ENCODE measurements at regions not wholly inside any gene's neighbourhood (a gene's known extent, or its start where the extent isn't known, plus 50 kb on each side); places are given as distances from the start of the nearest gene placed in this dataset.

GRCh38 chr4:61068745-61069144 is 131.4 kb upstream of the ADGRL3 start:
- Mint-ChIP-seq H3K27me3 (ENCODE audit: low read depth) (no peaks in the 10 kb centered on the region), H3K9me3 (peaks cover 14% of the 10 kb centered on the region), H3K36me3 (ENCODE audit: insufficient read depth) (no peaks in the 10 kb centered on the region), H3K4me3 (no peak overlapping the region), H3K4me1 (ENCODE audit: low read depth) (no peaks in the 10 kb centered on the region)
- no peak for DNase-seq
- no peak for ATAC-seq

GRCh38 chr4:61070269-61070668 is 129.9 kb upstream of the ADGRL3 start:
- H3K9me3 Mint-ChIP-seq = peaks cover 14% of the 10 kb centered on the region
- no peaks in the 10 kb centered on the region for H3K36me3 Mint-ChIP-seq (ENCODE audit: insufficient read depth)
- H3K27me3 Mint-ChIP-seq (ENCODE audit: low read depth) = no peaks in the 10 kb centered on the region
- H3K4me1 Mint-ChIP-seq (ENCODE audit: low read depth) = no peaks in the 10 kb centered on the region
- H3K4me3 Mint-ChIP-seq = no peak overlapping the region
- ATAC-seq = no peak
- DNase-seq = no peak

- Mint-ChIP-seq H3K4me1 (ENCODE audit: low read depth) (no peaks in the 10 kb centered on the region), H3K4me3 (no peak overlapping the region), H3K36me3 (ENCODE audit: insufficient read depth) (no peaks in the 10 kb centered on the region), H3K27me3 (ENCODE audit: low read depth) (no peaks in the 10 kb centered on the region), H3K9me3 (peaks cover 16% of the 10 kb centered on the region)
- DNase-seq (no peak), ATAC-seq (no peak)
Measured at GRCh38 chr4:61079427-61079826, 120.7 kb upstream of the ADGRL3 start.

- DNase-seq (no peak), ATAC-seq (no peak)
- Mint-ChIP-seq H3K36me3 (ENCODE audit: insufficient read depth) (no peaks in the 10 kb centered on the region), H3K4me3 (no peak overlapping the region), H3K4me1 (ENCODE audit: low read depth) (no peaks in the 10 kb centered on the region), H3K9me3 (peaks cover 18% of the 10 kb centered on the region), H3K27me3 (ENCODE audit: low read depth) (no peaks in the 10 kb centered on the region)
Measured at GRCh38 chr4:61079976-61080375, 120.2 kb upstream of the ADGRL3 start.

GRCh38 chr4:61085534-61085933 is 114.6 kb upstream of the ADGRL3 start:
- Mint-ChIP-seq H3K9me3 (peaks cover 24% of the 10 kb centered on the region), H3K4me1 (ENCODE audit: low read depth) (no peaks in the 10 kb centered on the region), H3K27me3 (ENCODE audit: low read depth) (no peaks in the 10 kb centered on the region), H3K4me3 (no peak overlapping the region), H3K36me3 (ENCODE audit: insufficient read depth) (no peaks in the 10 kb centered on the region)
- ATAC-seq (no peak), DNase-seq (no peak)

GRCh38 chr4:61086357-61086756 is 113.8 kb upstream of the ADGRL3 start:
- Mint-ChIP-seq H3K4me3 (no peak overlapping the region), H3K36me3 (ENCODE audit: insufficient read depth) (no peaks in the 10 kb centered on the region), H3K9me3 (peaks cover 24% of the 10 kb centered on the region), H3K4me1 (ENCODE audit: low read depth) (no peaks in the 10 kb centered on the region), H3K27me3 (ENCODE audit: low read depth) (no peaks in the 10 kb centered on the region)
- no peak for DNase-seq
- no peak for ATAC-seq

GRCh38 chr4:61086979-61087378 is 113.1 kb upstream of the ADGRL3 start:
- peaks cover 29% of the 10 kb centered on the region for H3K9me3 Mint-ChIP-seq
- no peaks in the 10 kb centered on the region for H3K4me1 Mint-ChIP-seq (ENCODE audit: low read depth)
- no peaks in the 10 kb centered on the region for H3K27me3 Mint-ChIP-seq (ENCODE audit: low read depth)
- H3K4me3 Mint-ChIP-seq = no peak overlapping the region
- no peak for ATAC-seq
- no peak for DNase-seq
- H3K36me3 Mint-ChIP-seq (ENCODE audit: insufficient read depth) = no peaks in the 10 kb centered on the region

GRCh38 chr4:61094854-61095598 is 105.1 kb upstream of the ADGRL3 start:
- Mint-ChIP-seq H3K36me3 (ENCODE audit: insufficient read depth) (no peaks in the 10 kb centered on the region), H3K4me3 (no peak overlapping the region), H3K4me1 (ENCODE audit: low read depth) (no peaks in the 10 kb centered on the region), H3K9me3 (peaks cover 27% of the 10 kb centered on the region), H3K27me3 (ENCODE audit: low read depth) (no peaks in the 10 kb centered on the region)
- ATAC-seq (no peak), DNase-seq (no peak)

GRCh38 chr4:61128682-61129081 is 71.4 kb upstream of the ADGRL3 start:
- Mint-ChIP-seq H3K4me1 (ENCODE audit: low read depth) (no peaks in the 10 kb centered on the region), H3K4me3 (no peak overlapping the region), H3K27me3 (ENCODE audit: low read depth) (no peaks in the 10 kb centered on the region), H3K36me3 (ENCODE audit: insufficient read depth) (no peaks in the 10 kb centered on the region), H3K9me3 (peaks cover 8% of the 10 kb centered on the region)
- no peak for ATAC-seq
- no peak for DNase-seq

GRCh38 chr4:61129971-61130370 is 70.2 kb upstream of the ADGRL3 start:
- H3K4me3 Mint-ChIP-seq = no peak overlapping the region
- H3K36me3 Mint-ChIP-seq (ENCODE audit: insufficient read depth) = no peaks in the 10 kb centered on the region
- no peaks in the 10 kb centered on the region for H3K4me1 Mint-ChIP-seq (ENCODE audit: low read depth)
- no peak for ATAC-seq
- peaks cover 4% of the 10 kb centered on the region for H3K9me3 Mint-ChIP-seq
- H3K27me3 Mint-ChIP-seq (ENCODE audit: low read depth) = no peaks in the 10 kb centered on the region
- DNase-seq = no peak

- H3K36me3 Mint-ChIP-seq (ENCODE audit: insufficient read depth) = no peaks in the 10 kb centered on the region
Measured at GRCh38 chr4:61143461-61143860, 56.7 kb upstream of the ADGRL3 start.

GRCh38 chr4:61149278-61149677 is 50.8 kb upstream of the ADGRL3 start:
- H3K36me3 Mint-ChIP-seq (ENCODE audit: insufficient read depth) = no peaks in the 10 kb centered on the region
- H3K4me3 Mint-ChIP-seq = no peak overlapping the region
- H3K9me3 Mint-ChIP-seq = peaks cover 13% of the 10 kb centered on the region
- no peaks in the 10 kb centered on the region for H3K27me3 Mint-ChIP-seq (ENCODE audit: low read depth)
- ATAC-seq (no peak), DNase-seq (no peak)
- no peaks in the 10 kb centered on the region for H3K4me1 Mint-ChIP-seq (ENCODE audit: low read depth)

More at GRCh38 chr4:61143461-61143860, 56.7 kb upstream of the ADGRL3 start:
- no peaks in the 10 kb centered on the region for H3K27me3 Mint-ChIP-seq (ENCODE audit: low read depth)
- ATAC-seq = no peak
- H3K9me3 Mint-ChIP-seq = peaks cover 15% of the 10 kb centered on the region
- H3K4me1 Mint-ChIP-seq (ENCODE audit: low read depth) = no peaks in the 10 kb centered on the region
- DNase-seq = no peak
- H3K4me3 Mint-ChIP-seq = no peak overlapping the region

All from activated T-cell treated with anti-CD3 and anti-CD28 coated beads, Interleukin-2, amount 50 U/mL, for 4 hours (primary cell).